GM13976 (cell line): ENCODE measurements at regions not wholly inside any gene's neighbourhood (a gene's known extent, or its start where the extent isn't known, plus 50 kb on each side); places are given as distances from the start of the nearest gene placed in this dataset.

ENCODE experiments used
- DNase-seq: peaks from one replicate; pipeline ENCODE4 v3.0.0; 2012; ENCODE audit warnings: low spot score
- in situ Hi-C: fragments of 300-500 bp; cut with MboI; formaldehyde crosslinking; loops from one replicate; pipeline ENCODE4 v1.12.0; 2022; ENCODE audit warnings: low sequenced_read_pairs, mixed read lengths, inconsistent platforms; ENCODE audit not compliant: unreplicated experiment
- TF ChIP-seq, protein P1 (sequence below): IDR thresholded peaks from 2 replicates; pipeline ENCODE4 v1.5.1; 2012; ENCODE audit warnings: borderline replicate concordance, mild to moderate bottlenecking; ENCODE audit not compliant: insufficient read depth; ENCODE audit errors: extremely low read depth, missing control alignments, control extremely low read depth

GRCh38 chr1:177346790-177347359, 176.1 kb downstream of the BRINP2 start:
- in situ Hi-C loops, result no loop called here
- TF ChIP-seq, protein P1, sequence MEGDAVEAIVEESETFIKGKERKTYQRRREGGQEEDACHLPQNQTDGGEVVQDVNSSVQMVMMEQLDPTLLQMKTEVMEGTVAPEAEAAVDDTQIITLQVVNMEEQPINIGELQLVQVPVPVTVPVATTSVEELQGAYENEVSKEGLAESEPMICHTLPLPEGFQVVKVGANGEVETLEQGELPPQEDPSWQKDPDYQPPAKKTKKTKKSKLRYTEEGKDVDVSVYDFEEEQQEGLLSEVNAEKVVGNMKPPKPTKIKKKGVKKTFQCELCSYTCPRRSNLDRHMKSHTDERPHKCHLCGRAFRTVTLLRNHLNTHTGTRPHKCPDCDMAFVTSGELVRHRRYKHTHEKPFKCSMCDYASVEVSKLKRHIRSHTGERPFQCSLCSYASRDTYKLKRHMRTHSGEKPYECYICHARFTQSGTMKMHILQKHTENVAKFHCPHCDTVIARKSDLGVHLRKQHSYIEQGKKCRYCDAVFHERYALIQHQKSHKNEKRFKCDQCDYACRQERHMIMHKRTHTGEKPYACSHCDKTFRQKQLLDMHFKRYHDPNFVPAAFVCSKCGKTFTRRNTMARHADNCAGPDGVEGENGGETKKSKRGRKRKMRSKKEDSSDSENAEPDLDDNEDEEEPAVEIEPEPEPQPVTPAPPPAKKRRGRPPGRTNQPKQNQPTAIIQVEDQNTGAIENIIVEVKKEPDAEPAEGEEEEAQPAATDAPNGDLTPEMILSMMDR, result no peak
- DNase-seq, result no peak

GRCh38 chr1:177343445-177343844, 172.7 kb downstream of the BRINP2 start:
- in situ Hi-C loops, result no loop called here
- TF ChIP-seq, protein P1, result no peak
- no peak for DNase-seq

DNA sequence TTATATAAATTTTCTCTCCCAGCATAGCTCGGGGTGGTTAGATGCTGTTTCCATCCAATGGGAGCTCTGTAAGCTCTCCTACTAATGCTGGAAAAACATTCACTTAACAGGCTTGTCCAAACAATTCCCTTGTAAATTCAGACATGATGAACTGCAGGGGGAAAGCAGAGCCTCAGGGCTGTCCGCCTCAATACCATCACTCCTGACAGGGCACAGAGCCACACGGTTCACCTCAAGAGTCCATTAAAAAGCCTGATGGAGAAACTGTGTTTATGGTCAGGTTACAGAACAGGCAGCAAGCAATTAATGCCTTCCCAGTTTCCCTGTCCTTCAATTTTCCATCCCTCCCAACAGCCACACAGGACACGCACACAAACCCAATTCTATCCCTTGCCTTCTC, 171.0 kb downstream of the BRINP2 start:
- TF ChIP-seq, protein P1, result no peak
- no peak for DNase-seq
- in situ Hi-C loops, result no loop called here

GRCh38 chr1:177340601-177341067, 169.9 kb downstream of the BRINP2 start:
- no peak for DNase-seq
- TF ChIP-seq, protein P1, result no peak

GRCh38 chr1:177338376-177338775, 167.6 kb downstream of the BRINP2 start:
- in situ Hi-C loops, result no loop called here
- no peak for DNase-seq
- TF ChIP-seq, protein P1, result no peak

More at GRCh38 chr1:177340601-177341067, 169.9 kb downstream of the BRINP2 start:
- in situ Hi-C loops, result no loop called here

DNA sequence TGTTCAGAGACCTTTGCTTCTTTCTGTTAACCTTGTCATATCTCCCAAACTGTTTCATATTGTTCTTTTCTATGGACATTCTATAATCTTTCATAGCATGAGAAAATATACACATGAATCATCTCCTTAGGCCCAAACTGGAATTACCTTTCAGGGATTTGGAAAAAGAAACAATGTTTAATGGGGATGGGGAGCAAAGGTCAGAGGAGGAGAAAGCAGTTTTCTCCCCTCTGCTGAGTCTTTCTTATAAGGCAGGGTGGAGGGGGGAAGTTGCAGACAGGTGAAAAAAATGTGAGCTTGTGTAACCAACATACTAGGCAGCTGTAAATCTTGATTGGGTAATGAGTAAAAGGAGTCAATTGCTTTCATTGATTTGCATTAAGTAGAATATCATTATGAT, 164.1 kb downstream of the BRINP2 start:
- in situ Hi-C loops, result no loop called here
- TF ChIP-seq, protein P1, result no peak
- no peak for DNase-seq
